Kidney (tissue), 13 donors: ENCODE measurements at regions not wholly inside any gene's neighbourhood (a gene's known extent, or its start where the extent isn't known, plus 50 kb on each side); places are given as distances from the start of the nearest gene placed in this dataset.

Experiments used
- DNase-seq, 5 donors: peaks; one replicate each; pipeline ENCODE4 v3.0.0-alpha.2; 2013 to 2020
- FAIRE-seq: peaks from 2 replicates; lab custom pipeline; 2012; peaks lifted over from hg19 to GRCh38; lab: Jason Lieb, UNC
- H3K27ac ChIP-seq, 2 donors: one replicate each; pipeline ENCODE4 v1.7.0; 2013; ENCODE audit warnings: low read depth in 2 of 2, low read length in 2 of 2, inconsistent platforms in 1 of 2
- H3K27me3 ChIP-seq: one replicate; pipeline ENCODE4 v1.7.1; 2013; ENCODE audit warnings: low read length, inconsistent platforms; ENCODE audit not compliant: control insufficient read depth, insufficient read depth
- H3K36me3 ChIP-seq, 3 donors: one replicate each; pipeline versions ENCODE4 v1.7.0 to v1.7.1; 2013; ENCODE audit warnings: low read length in 3 of 3, control low read depth in 1 of 3, inconsistent platforms in 1 of 3; ENCODE audit not compliant: insufficient read depth in 3 of 3, control insufficient read depth in 2 of 3
- H3K4me1 ChIP-seq, 3 donors: one replicate each; pipeline versions ENCODE4 v1.7.0 to v1.7.1; 2013; ENCODE audit warnings: low read length in 3 of 3, inconsistent platforms in 1 of 3, low read depth in 1 of 3; ENCODE audit not compliant: control insufficient read depth in 2 of 3, insufficient read depth in 2 of 3
- H3K4me3 ChIP-seq, 3 donors: one replicate each; pipeline versions ENCODE4 v1.7.0 to v1.8.1; 2013; ENCODE audit warnings: low read length in 3 of 3, control low read depth in 1 of 3, inconsistent platforms in 1 of 3
- H3K9ac ChIP-seq, 3 donors: one replicate each; pipeline versions ENCODE4 v1.7.0 to v1.7.1; 2013; ENCODE audit warnings: low read length in 3 of 3, control low read depth in 1 of 3, inconsistent platforms in 1 of 3
- H3K9me3 ChIP-seq, 3 donors: one replicate each; pipeline versions ENCODE4 v1.7.0 to v1.7.1; 2013; ENCODE audit warnings: low read length in 3 of 3, control low read depth in 1 of 3, inconsistent platforms in 1 of 3; ENCODE audit not compliant: control insufficient read depth in 2 of 3, insufficient read depth in 1 of 3
- intact Hi-C: fragments of 100-400 bp; cut with DNase I; formaldehyde crosslinking; loops from one replicate; pipeline ENCODE4 v1.11.1; 2022
- TF ChIP-seq, protein P1 (sequence below): IDR thresholded peaks from 3 replicates; pipeline ENCODE4 v1.5.1; 2012; ENCODE audit warnings: mild to moderate bottlenecking, moderate library complexity, borderline replicate concordance; ENCODE audit not compliant: insufficient read depth; ENCODE audit errors: extremely low read depth
- donor health status: control.
- donor health status: control.
- donor health status: control.
- donor health status: control.
- donor health status: control.
- donor health status: DM: yes; HTN: yes; CAD: no.
- donor health status: Normal renal cell carcinoma (clear cell type).

DNA sequence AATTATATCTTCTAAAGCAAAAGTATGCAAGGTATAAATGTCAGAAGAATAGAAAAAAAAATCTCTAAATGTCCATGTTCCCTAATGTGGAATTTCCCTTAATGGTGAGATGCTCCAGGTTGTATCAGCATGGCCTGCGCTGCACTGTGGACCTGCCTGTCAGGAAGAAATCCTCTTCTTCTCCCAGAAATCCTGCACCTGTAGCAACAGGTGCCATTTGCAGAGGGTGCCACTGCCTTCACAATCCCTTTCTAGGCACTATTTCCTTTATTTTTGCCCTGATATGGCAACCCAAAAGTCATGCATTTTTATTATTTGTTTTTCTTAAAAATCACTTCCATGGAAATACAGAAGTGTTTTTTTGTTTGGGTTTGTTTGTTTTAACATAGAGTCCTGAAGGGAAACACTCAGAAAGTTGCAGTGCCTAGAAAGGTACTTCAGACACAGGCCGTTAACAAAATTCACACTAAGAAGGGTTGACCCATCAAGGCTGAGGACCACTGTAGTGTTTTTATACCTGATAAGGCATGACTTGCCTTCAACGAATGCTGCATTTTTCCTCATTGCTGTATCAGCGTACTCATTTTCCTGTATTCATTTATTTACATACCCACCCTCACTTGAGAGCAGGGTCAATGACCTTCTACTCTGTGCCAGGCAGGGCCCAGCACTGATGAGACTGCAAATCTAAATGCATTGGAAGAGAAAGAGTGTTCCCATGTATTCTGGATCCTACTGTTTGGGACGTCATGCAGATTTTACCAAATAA is 177.8 kb downstream of the SNX18 start:
- no peak for DNase-seq
- TF ChIP-seq, protein P1, sequence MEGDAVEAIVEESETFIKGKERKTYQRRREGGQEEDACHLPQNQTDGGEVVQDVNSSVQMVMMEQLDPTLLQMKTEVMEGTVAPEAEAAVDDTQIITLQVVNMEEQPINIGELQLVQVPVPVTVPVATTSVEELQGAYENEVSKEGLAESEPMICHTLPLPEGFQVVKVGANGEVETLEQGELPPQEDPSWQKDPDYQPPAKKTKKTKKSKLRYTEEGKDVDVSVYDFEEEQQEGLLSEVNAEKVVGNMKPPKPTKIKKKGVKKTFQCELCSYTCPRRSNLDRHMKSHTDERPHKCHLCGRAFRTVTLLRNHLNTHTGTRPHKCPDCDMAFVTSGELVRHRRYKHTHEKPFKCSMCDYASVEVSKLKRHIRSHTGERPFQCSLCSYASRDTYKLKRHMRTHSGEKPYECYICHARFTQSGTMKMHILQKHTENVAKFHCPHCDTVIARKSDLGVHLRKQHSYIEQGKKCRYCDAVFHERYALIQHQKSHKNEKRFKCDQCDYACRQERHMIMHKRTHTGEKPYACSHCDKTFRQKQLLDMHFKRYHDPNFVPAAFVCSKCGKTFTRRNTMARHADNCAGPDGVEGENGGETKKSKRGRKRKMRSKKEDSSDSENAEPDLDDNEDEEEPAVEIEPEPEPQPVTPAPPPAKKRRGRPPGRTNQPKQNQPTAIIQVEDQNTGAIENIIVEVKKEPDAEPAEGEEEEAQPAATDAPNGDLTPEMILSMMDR = no peak
- Histone ChIP-seq H3K27ac (no peak overlapping the region), H3K4me3 (no peak overlapping the region), H3K36me3 (no peaks in the 10 kb centered on the region), H3K9me3 (no peaks in the 10 kb centered on the region), H3K9ac (no peak overlapping the region), H3K4me1 (peaks cover 0 to 6% (median 0%) of the 10 kb centered on the region in 3 donors), H3K27me3 (no peaks in the 10 kb centered on the region)
- intact Hi-C loops = no loop called here
- FAIRE-seq = no peak

DNA sequence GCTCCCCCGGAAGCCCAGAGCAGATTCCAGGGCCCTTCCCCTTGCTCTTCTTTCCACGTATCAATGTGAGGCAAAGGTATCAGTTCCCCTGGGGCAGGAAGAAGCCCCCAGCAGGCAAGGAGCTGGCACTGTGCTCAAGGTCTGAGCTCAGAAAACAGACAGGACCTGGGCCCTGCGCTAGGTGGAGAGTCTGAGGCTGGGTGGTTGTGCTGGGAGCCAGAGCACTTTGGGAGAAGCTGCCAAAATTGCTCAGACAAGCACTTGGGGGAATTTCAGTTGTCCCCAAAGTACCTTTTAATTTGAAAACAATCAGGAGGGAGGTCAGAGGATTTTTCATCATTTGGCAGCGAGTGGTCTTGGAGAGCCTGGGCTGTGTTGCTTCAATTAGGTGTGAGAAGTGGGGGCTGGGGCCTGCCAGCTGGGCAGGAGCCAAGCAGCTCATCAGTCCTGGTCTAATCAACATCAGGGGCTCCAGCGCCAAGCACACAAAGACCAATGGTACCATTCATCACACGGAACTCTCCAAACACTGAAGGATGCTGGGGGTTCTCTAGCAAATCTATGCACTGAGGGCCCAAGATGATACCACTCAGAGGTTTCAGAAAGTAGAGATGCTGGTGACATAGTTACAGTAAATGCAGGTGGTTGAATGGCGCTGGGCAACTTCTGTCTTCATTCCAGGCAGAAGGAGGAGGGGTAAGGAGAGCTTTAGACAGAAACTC is 176.5 kb downstream of the SNX18 start:
- no peak overlapping the region for H3K27ac ChIP-seq
- no peaks in the 10 kb centered on the region for H3K9me3 ChIP-seq
- DNase-seq (no peak), FAIRE-seq (no peak)
- no peak overlapping the region for H3K4me3 ChIP-seq
- TF ChIP-seq, protein P1 = no peak
- H3K4me1 ChIP-seq = peaks cover 0 to 6% (median 0%) of the 10 kb centered on the region in 3 donors
- no peaks in the 10 kb centered on the region for H3K27me3 ChIP-seq
- intact Hi-C loops = no loop called here
- no peaks in the 10 kb centered on the region for H3K36me3 ChIP-seq
- no peak overlapping the region for H3K9ac ChIP-seq

DNA sequence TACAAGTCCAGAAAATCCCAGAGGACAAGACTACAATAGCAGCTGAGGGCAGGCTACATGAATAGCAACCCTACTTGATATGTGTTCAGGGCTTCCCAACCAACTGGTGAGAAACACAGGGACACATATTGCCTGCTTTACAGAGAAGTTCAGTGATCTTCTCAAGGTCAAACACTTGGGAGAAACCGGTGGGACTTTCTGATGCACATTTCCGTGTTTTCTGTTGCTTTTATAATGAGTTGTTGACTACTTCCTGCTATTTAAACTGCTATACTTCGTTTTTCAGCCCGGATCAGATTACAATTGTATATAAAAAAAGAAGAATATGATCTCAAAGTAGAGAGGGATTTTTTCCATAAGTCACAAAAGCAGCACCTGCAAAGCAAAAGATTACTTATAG is 175.1 kb downstream of the SNX18 start:
- Histone ChIP-seq H3K27me3 (no peaks in the 10 kb centered on the region), H3K4me3 (no peak overlapping the region), H3K4me1 (peaks cover 0 to 6% (median 0%) of the 10 kb centered on the region in 3 donors), H3K9me3 (no peaks in the 10 kb centered on the region), H3K27ac (peak overlapping the region in 1 of 2 donors; percentile 13), H3K36me3 (no peaks in the 10 kb centered on the region), H3K9ac (no peak overlapping the region)
- FAIRE-seq (no peak), DNase-seq (no peak)
- intact Hi-C loops = no loop called here
- TF ChIP-seq, protein P1 = no peak
